Panc1 (cell line): ENCODE measurements at regions not wholly inside any gene's neighbourhood (a gene's known extent, or its start where the extent isn't known, plus 50 kb on each side); places are given as distances from the start of the nearest gene placed in this dataset.

Experiments
- POLR2AphosphoS5 ChIP-seq: IDR thresholded peaks from 2 replicates; pipeline ENCODE4 v1.6.1; 2012; ENCODE audit warnings: mild to moderate bottlenecking, low read depth, low read length, moderate library complexity
- TCF7L2 ChIP-seq: IDR thresholded peaks from 2 replicates; pipeline ENCODE4 v1.6.1; 2011; ENCODE audit warnings: mild to moderate bottlenecking, low read depth, low read length, inconsistent platforms
- TF ChIP-seq, protein P1 (sequence below): fragments of 450-650 bp; IDR thresholded peaks from 2 replicates; pipeline ENCODE4 v1.5.1; 2017; ENCODE audit warnings: mild to moderate bottlenecking
- TF ChIP-seq, protein P2 (sequence below), 2 experiments: IDR thresholded peaks; 2 replicates each; pipeline ENCODE4 v1.6.1; 2011 to 2012; ENCODE audit warnings: low read depth in 2 of 2, control low read depth in 1 of 2, low read length in 1 of 2, mild to moderate bottlenecking in 1 of 2, moderate library complexity in 1 of 2; ENCODE audit not compliant: insufficient read depth in 1 of 2

DNA sequence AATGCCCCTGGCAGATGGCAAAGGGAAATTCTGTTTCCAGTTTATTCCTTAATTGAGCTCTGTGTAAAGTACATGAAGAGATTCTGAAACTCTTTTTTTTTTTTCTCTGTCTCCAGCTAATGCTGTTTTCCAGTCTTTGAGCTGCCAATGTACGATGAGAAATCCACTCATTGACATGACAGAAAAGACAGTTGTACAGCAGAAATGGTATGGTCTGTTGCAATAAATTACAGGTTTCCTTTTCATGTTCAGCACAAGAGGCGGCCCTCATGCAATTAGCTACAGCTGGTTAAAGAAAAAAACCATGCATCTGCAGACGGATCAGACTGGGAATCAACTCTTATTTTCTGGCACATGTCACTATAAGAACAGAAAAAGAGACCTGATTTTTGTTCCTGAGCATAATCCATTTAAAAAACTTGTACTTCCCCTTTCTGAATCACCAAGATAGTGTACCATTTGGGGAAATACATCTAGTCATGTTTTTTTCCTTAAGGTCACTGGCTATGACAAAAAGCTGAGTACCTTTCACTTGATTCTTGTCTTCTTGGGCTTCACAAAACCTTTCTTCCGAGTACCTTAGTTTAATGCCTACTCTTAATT, 289.8 kb upstream of the PREP start:
- TF ChIP-seq, protein P1, sequence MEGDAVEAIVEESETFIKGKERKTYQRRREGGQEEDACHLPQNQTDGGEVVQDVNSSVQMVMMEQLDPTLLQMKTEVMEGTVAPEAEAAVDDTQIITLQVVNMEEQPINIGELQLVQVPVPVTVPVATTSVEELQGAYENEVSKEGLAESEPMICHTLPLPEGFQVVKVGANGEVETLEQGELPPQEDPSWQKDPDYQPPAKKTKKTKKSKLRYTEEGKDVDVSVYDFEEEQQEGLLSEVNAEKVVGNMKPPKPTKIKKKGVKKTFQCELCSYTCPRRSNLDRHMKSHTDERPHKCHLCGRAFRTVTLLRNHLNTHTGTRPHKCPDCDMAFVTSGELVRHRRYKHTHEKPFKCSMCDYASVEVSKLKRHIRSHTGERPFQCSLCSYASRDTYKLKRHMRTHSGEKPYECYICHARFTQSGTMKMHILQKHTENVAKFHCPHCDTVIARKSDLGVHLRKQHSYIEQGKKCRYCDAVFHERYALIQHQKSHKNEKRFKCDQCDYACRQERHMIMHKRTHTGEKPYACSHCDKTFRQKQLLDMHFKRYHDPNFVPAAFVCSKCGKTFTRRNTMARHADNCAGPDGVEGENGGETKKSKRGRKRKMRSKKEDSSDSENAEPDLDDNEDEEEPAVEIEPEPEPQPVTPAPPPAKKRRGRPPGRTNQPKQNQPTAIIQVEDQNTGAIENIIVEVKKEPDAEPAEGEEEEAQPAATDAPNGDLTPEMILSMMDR = no peak
- TF ChIP-seq POLR2AphosphoS5 (no peak), TCF7L2 (no peak)
- TF ChIP-seq, protein P2, sequence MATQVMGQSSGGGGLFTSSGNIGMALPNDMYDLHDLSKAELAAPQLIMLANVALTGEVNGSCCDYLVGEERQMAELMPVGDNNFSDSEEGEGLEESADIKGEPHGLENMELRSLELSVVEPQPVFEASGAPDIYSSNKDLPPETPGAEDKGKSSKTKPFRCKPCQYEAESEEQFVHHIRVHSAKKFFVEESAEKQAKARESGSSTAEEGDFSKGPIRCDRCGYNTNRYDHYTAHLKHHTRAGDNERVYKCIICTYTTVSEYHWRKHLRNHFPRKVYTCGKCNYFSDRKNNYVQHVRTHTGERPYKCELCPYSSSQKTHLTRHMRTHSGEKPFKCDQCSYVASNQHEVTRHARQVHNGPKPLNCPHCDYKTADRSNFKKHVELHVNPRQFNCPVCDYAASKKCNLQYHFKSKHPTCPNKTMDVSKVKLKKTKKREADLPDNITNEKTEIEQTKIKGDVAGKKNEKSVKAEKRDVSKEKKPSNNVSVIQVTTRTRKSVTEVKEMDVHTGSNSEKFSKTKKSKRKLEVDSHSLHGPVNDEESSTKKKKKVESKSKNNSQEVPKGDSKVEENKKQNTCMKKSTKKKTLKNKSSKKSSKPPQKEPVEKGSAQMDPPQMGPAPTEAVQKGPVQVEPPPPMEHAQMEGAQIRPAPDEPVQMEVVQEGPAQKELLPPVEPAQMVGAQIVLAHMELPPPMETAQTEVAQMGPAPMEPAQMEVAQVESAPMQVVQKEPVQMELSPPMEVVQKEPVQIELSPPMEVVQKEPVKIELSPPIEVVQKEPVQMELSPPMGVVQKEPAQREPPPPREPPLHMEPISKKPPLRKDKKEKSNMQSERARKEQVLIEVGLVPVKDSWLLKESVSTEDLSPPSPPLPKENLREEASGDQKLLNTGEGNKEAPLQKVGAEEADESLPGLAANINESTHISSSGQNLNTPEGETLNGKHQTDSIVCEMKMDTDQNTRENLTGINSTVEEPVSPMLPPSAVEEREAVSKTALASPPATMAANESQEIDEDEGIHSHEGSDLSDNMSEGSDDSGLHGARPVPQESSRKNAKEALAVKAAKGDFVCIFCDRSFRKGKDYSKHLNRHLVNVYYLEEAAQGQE (IDR thresholded peaks at IDR 0.05; ENCODE audit: insufficient read depth in 1 of 2, low read depth in 2 of 2, low read length in 1 of 2) = no peak
